SK-N-SH (cell line): ENCODE measurements at regions not wholly inside any gene's neighbourhood (a gene's known extent, or its start where the extent isn't known, plus 50 kb on each side); places are given as distances from the start of the nearest gene placed in this dataset.

Experiments
- CTCF ChIA-PET: fragments of 300-600, 350-600 bp; formaldehyde crosslinking; extraction: SDS; loops from one replicate; lab custom pipeline; 2021; lab: Yijun Ruan, JAX
- POLR2A ChIA-PET: fragments of 350-600 bp; sonication (Branson Sonifier 250); formaldehyde crosslinking; extraction: SDS; loops from one replicate; lab custom pipeline; 2020; ENCODE audit warnings: antibody characterized with exemption, inconsistent platforms; lab: Yijun Ruan, JAX
- DNase-seq: peaks from one replicate; pipeline ENCODE4 v3.0.0; 2012
- H2AFZ ChIP-seq: fragments of 200-600 bp; sonication (generic); 2 replicates; pipeline ENCODE4 v1.8.1; 2016; ENCODE audit warnings: antibody characterized with exemption, mild to moderate bottlenecking, low read depth
- H3F3A ChIP-seq: fragments of 200-600 bp; sonication (generic); replicated peaks from 2 replicates; pipeline ENCODE3; 2016; ENCODE audit warnings: antibody characterized with exemption, mild to moderate bottlenecking; ENCODE audit not compliant: insufficient read depth
- H3K27ac ChIP-seq, 2 experiments: fragments of 200-500 bp in 1 of 2; fragments of 200-600 bp in 1 of 2; sonication (Bioruptor generic) in 1 of 2; sonication (generic), shearing (Covaris generic) in 1 of 2; 2 replicates each; pipeline versions ENCODE4 v1.5.1 to v1.6.1; 2014 to 2016; ENCODE audit warnings: low read depth in 2 of 2, inconsistent platforms in 1 of 2, low read length in 1 of 2, mild to moderate bottlenecking in 1 of 2, mixed read lengths in 1 of 2
- H3K27me3 ChIP-seq: fragments of 200-600 bp; sonication (generic), shearing (Covaris generic); 2 replicates; pipeline ENCODE4 v1.6.1; 2016; ENCODE audit warnings: mixed run types; ENCODE audit not compliant: insufficient read depth
- H3K36me3 ChIP-seq, 2 experiments: fragments of 200-500 bp in 1 of 2; fragments of 200-600 bp in 1 of 2; sonication (Bioruptor generic) in 1 of 2; sonication (generic) in 1 of 2; replicated peaks in 1 of 2; 2 replicates each; pipeline versions ENCODE3 to v1.5.1; 2014 to 2016; ENCODE audit warnings: low read length in 1 of 2, mild to moderate bottlenecking in 1 of 2; ENCODE audit not compliant: insufficient read depth in 2 of 2, control insufficient read depth in 1 of 2
- H3K4me1 ChIP-seq, 2 experiments: fragments of 200-500 bp in 1 of 2; fragments of 200-600 bp in 1 of 2; sonication (Bioruptor generic) in 1 of 2; sonication (generic), shearing (Covaris generic) in 1 of 2; 2 replicates each; pipeline versions ENCODE4 v1.5.1 to v1.6.1; 2014 to 2016; ENCODE audit warnings: low read depth in 1 of 2, low read length in 1 of 2, mixed run types in 1 of 2; ENCODE audit not compliant: insufficient read depth in 2 of 2, control insufficient read depth in 1 of 2
- H3K4me2 ChIP-seq: fragments of 200-600 bp; sonication (generic), shearing (Covaris generic); 2 replicates; pipeline ENCODE4 v1.6.1; 2017; ENCODE audit warnings: mixed run types
- H3K4me3 ChIP-seq, 2 experiments: fragments of 200-500 bp in 1 of 2; fragments of 200-600 bp in 1 of 2; sonication (Bioruptor generic) in 1 of 2; sonication (generic), shearing (Covaris generic) in 1 of 2; 2 replicates each; pipeline versions ENCODE4 v1.5.1 to v1.8.1; 2014 to 2016; ENCODE audit warnings: low read depth in 2 of 2, inconsistent platforms in 1 of 2, low read length in 1 of 2, mild to moderate bottlenecking in 1 of 2, mixed read lengths in 1 of 2, moderate library complexity in 1 of 2
- H3K79me2 ChIP-seq: fragments of 200-600 bp; sonication (generic); 2 replicates; pipeline ENCODE4 v1.8.1; 2017; ENCODE audit warnings: mild to moderate bottlenecking; ENCODE audit not compliant: insufficient read depth
- H3K9ac ChIP-seq: fragments of 200-600 bp; sonication (generic); 2 replicates; pipeline ENCODE4 v1.6.1; 2017; ENCODE audit warnings: mixed run types
- H3K9me2 ChIP-seq: fragments of 200-600 bp; sonication (generic); 2 replicates; pipeline ENCODE4 v1.6.1; 2017; ENCODE audit warnings: mixed run types
- H3K9me3 ChIP-seq: fragments of 200-600 bp; sonication (generic); 2 replicates; pipeline ENCODE4 v1.6.1; 2017; ENCODE audit warnings: mixed run types, mild to moderate bottlenecking, moderate library complexity
- H4K20me1 ChIP-seq: fragments of 200-600 bp; sonication (generic); 2 replicates; pipeline ENCODE4 v1.6.1; 2017; ENCODE audit warnings: mild to moderate bottlenecking, mixed run types; ENCODE audit not compliant: insufficient read depth
- CTCF ChIP-seq: fragments of 200-600 bp; sonication (generic); IDR thresholded peaks from 2 replicates; pipeline ENCODE4 v1.6.1; 2017; ENCODE audit warnings: antibody characterized with exemption, mild to moderate bottlenecking, moderate library complexity
- EP300 ChIP-seq, 2 experiments: IDR thresholded peaks; 2 replicates each; pipeline versions ENCODE4 v1.4.0 to v1.6.1; 2012; ENCODE audit warnings: borderline replicate concordance in 1 of 2, low read depth in 1 of 2, low read length in 1 of 2
- FOXJ3 ChIP-seq: sonication (generic); formaldehyde crosslinking; IDR thresholded peaks from 2 replicates; pipeline ENCODE4 v1.5.1; 2020; ENCODE audit warnings: mild to moderate bottlenecking, missing genetic modification reagents
- GATA2 ChIP-seq: sonication (generic); formaldehyde crosslinking; IDR thresholded peaks from 2 replicates; pipeline ENCODE4 v1.5.0; 2020; ENCODE audit warnings: mild to moderate bottlenecking, missing genetic modification reagents
- JUND ChIP-seq: IDR thresholded peaks from 2 replicates; pipeline ENCODE4 v1.4.0; 2012
- NFIC ChIP-seq: IDR thresholded peaks from 2 replicates; pipeline ENCODE4 v1.4.0; 2012; ENCODE audit warnings: borderline replicate concordance
- SIN3A ChIP-seq: IDR thresholded peaks from 2 replicates; pipeline ENCODE4 v1.6.1; 2012; ENCODE audit warnings: low read depth, mild to moderate bottlenecking, low read length, moderate library complexity, borderline replicate concordance
- SMC3 ChIP-seq: IDR thresholded peaks from 2 replicates; pipeline ENCODE4 v1.6.1; 2012; ENCODE audit warnings: low read depth, low read length, improper control_type of control experiment
- TAF1 ChIP-seq: IDR thresholded peaks from 2 replicates; pipeline ENCODE4 v1.6.1; 2012; ENCODE audit warnings: low read depth, mild to moderate bottlenecking, low read length, moderate library complexity, borderline replicate concordance
- TEAD4 ChIP-seq: IDR thresholded peaks from 2 replicates; pipeline ENCODE4 v1.4.0; 2012; ENCODE audit warnings: mild to moderate bottlenecking, borderline replicate concordance; ENCODE audit not compliant: insufficient read depth
- ZBTB33 ChIP-seq: IDR thresholded peaks from 2 replicates; pipeline ENCODE4 v1.4.0; 2012; ENCODE audit warnings: low read depth, borderline replicate concordance
- WGBS: methylation state at CpG from one replicate; pipeline ENCODE4 v1.1.6; 2017; ENCODE audit warnings: low lambda C conversion rate; 5-methylcytosine and 5-hydroxymethylcytosine counted together

GRCh38 chr15:97126553-97127233 is 796.2 kb downstream of the NR2F2 start:
- Histone ChIP-seq H4K20me1 (no peaks in the 10 kb centered on the region), H3K4me2 (no peak overlapping the region), H3K27me3 (no peaks in the 10 kb centered on the region), H2AFZ (no peak overlapping the region), H3K9me2 (no peaks in the 10 kb centered on the region), H3K79me2 (no peaks in the 10 kb centered on the region), H3K27ac (no peak overlapping the region), H3F3A (no peaks in the 10 kb centered on the region), H3K36me3 (no peaks in the 10 kb centered on the region), H3K9me3 (peaks cover 5% of the 10 kb centered on the region; the same call in 1 of the 2 replicates), H3K9ac (no peak overlapping the region), H3K4me3 (no peak overlapping the region), H3K4me1 (no peaks in the 10 kb centered on the region)
- ChIA-PET CTCF (no interaction called here), POLR2A (no interaction called here)
- no peak for DNase-seq
- 6% methylated on average over 3 of the region's 4 CpGs for WGBS
- TF ChIP-seq EP300 (IDR thresholded peaks at IDR 0.05; ENCODE audit: borderline replicate concordance in 1 of 2, low read depth in 1 of 2, low read length in 1 of 2) (no peak), SIN3A (no peak), JUND (no peak), ZBTB33 (no peak)

GRCh38 chr15:97129674-97130073 is 799.2 kb downstream of the NR2F2 start:
- no peaks in the 10 kb centered on the region for H3K9me3 ChIP-seq
- H3K4me1 ChIP-seq, result no peaks in the 10 kb centered on the region
- POLR2A ChIA-PET, result no interaction called here
- H3K9ac ChIP-seq, result no peak overlapping the region
- no peak for DNase-seq
- no peaks in the 10 kb centered on the region for H3K9me2 ChIP-seq
- H4K20me1 ChIP-seq, result no peaks in the 10 kb centered on the region
- H3K27ac ChIP-seq, result no peak overlapping the region
- H3K27me3 ChIP-seq, result no peaks in the 10 kb centered on the region
- no peaks in the 10 kb centered on the region for H3K79me2 ChIP-seq
- WGBS, result 0% methylated on average over 4 of the region's 4 CpGs
- H3K4me3 ChIP-seq, result no peak overlapping the region
- no peak overlapping the region for H3K4me2 ChIP-seq
- TF ChIP-seq FOXJ3 (CRISPR knock-in tag) (no peak), TEAD4 (no peak), TAF1 (no peak), JUND (no peak), SMC3 (no peak), NFIC (no peak), CTCF (no peak), GATA2 (CRISPR knock-in tag) (no peak)
- no peaks in the 10 kb centered on the region for H3K36me3 ChIP-seq
- CTCF ChIA-PET, result no interaction called here
- no peak overlapping the region for H2AFZ ChIP-seq
- no peaks in the 10 kb centered on the region for H3F3A ChIP-seq
